ENCODE measurements at regions not wholly inside any gene's neighbourhood (a gene's known extent, or its start where the extent isn't known, plus 50 kb on each side); places are given as distances from the start of the nearest gene placed in this dataset.

DNA sequence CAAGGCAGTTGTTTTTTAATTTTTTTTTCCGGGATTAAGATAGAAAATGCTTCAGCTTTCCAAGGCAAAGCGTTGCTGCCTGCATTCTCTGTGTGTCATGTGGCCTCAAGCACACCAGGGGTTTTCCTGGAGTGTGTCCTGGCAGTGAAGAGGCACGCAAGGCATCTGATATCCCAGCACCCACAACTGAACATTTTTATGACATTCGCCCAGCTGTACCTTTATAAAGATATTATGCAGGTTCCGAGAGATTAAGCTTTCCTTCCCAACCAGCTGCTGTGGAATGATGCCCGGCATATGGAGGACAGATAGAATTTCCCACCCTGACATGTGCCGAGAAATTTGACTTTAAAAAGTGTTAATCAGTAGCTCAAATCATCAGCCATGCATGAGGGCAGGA, 205.6 kb downstream of the GADD45G start:
- no peak for DNase-seq (ENCODE audit: low read depth)

DNA sequence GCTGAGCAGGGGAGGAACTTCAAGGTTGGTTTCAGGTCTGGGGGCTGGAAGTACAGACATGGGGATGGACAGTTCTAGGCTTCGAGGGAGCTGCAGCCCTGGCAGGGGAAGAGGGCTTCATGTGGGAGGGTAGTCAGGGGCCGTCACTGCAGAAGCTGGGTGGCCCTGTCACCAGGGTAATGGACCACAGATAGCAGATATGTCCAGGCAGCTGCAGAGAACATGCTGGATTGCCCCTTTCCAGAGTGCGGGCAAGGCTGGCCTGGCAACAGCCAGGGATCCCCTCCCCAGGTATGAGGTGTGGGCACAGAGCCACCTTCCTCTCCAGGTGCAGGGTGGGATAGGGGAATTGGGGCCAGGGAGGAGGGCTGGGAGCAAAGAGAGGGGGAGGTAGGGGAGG, 206.5 kb downstream of the GADD45G start:
- no peak for DNase-seq (ENCODE audit: low read depth)

DNA sequence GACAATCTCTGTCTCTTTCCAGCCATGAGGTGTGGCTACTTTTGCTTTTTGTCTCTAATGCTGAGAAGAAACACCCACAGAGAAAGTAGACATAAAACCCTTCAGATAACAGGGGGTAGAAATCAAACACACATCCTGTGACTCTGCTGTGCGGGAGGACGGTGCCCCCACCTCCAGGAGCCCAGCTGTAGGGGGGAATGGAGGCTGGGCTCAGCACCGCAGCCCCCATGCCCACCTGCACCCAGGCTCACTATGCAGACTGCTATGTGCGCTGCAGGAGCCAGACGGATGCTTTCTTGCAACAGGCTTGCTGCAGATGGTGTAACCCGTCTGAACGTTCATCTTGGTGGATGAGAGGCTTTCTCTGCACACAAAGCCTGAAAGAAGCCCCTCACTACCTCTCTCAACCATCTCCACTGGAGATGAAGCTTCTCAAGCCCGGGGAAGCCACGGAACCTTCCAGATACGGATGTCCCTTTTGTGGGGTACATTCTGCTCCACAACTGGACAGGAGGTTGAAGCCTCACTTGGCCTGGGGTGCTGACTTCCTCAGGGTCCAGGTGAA, 207.2 kb downstream of the GADD45G start:
- DNase-seq (ENCODE audit: low read depth), result no peak

DNA sequence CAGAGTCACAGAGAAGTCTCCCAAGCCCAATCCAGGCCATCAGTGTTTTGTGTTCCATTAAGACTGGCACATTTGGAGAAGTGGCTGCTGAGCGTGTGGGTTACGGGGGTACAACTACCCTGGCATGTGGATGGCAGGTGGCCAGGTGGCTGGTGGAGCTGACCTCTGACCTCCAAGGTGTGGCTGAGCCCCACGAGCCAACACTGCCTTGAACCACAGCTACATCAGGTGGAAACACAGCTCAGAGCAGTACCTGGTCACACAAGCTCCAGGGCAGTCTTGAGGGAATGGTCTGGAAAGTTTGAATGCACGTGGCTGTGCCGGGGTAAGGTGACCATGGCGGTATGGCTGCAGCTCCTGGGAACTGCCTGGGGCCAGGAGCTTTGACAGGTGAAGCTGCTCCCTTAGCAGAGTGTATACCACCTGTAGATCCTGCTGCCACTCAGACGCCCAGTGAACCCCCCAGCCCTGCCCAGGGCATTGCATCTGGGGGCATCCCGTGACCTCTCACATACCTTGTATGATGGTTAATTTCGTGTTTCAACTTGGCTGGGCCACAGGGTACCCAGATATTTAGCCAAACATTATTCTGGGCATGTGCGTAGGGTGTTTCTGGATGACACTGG, 207.9 kb downstream of the GADD45G start:
- no peak for DNase-seq (ENCODE audit: low read depth)

DNA sequence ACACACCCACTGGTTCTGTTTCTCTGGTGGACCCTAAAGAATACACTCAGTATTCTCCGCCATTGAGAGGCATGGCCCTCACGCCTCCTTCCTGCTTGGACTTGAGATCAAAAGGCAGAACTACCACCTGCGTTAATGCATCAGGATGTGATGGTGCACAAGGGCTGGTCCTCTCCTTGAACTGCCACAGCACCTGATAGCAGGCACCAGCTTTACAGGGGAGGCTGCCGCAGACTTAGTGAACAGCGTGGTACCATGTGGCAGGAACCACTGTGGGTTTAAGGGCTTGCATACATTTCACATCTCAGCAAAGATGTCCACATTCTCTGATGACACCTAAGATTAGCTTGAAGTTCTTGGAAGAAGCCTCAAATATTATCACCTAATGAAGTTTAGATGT, 208.7 kb downstream of the GADD45G start:
- no peak for DNase-seq (ENCODE audit: low read depth)

DNA sequence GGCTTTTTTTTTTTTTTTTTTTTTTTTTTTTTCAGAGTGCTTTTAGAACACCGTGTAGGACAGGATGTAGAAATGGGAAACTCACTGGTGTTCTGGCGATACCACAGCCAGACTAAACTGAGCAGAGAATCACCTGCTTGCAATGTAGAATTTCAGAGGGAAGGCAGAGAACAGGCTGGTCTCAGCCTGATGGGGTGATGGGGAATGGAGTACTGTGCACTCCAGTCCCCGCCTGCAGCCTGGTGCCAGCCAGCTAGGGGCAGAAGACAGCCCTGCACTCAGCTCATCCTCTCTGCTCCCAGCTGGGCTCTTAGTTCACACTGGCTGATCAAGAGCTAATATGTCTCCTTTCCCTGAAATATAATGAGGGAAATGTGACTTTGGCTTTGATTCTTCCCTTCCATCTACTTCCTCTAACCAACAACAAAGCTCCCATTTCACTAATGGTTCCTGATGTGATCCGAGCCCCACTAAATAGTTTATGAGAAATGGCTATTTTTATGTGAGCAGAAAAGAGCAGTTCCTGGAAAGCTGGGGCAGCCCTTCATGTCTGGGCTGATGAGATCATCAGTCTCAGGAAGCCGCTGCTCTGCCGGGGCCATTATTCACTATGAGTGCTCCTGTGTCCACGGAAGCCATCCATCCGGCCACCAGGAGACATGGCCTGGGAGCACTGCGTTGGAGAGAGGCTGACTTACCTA, 209.7 kb downstream of the GADD45G start:
- DNase-seq (ENCODE audit: low read depth), result no peak

DNA sequence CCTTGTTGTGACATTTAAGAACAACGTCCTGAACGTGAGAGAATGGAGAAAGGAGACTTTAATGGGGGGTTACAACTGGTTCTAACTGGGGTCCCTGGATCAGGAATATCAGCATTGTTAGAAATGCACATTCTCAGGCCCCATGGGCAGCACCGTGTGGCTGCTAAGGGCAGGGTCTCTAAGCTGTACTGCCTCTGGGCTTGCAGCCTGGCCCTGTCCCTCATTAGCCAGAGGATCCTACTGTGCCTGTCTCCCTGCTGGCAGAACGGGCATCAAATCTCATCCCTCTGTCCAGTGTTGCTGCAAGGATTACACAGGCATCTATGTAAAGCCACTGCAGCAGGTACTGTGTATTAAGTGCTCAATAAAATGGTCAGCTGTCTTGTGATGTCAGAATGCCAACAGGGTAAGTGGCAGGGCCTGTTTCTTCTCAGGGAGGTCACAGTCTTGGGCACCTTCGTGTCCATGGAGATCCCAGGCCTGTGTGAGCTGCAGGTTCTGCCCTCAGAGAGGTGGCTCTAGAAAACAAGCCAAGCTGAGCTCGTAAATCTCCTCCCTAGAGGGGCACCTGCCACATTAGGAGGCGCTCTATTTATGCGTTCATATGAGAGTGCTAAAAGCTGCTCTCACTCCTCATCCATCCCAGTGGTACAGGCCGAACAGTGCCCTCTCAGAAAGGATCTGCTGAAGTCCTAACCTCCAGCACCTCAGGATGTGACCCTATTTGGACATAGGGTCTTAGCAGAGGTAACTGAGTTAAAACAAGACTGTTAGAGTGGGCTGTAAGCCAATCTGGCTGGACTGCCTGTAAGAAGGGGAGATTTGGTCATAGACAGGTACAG, 210.5 kb downstream of the GADD45G start:
- no peak for DNase-seq (ENCODE audit: low read depth)

DNA sequence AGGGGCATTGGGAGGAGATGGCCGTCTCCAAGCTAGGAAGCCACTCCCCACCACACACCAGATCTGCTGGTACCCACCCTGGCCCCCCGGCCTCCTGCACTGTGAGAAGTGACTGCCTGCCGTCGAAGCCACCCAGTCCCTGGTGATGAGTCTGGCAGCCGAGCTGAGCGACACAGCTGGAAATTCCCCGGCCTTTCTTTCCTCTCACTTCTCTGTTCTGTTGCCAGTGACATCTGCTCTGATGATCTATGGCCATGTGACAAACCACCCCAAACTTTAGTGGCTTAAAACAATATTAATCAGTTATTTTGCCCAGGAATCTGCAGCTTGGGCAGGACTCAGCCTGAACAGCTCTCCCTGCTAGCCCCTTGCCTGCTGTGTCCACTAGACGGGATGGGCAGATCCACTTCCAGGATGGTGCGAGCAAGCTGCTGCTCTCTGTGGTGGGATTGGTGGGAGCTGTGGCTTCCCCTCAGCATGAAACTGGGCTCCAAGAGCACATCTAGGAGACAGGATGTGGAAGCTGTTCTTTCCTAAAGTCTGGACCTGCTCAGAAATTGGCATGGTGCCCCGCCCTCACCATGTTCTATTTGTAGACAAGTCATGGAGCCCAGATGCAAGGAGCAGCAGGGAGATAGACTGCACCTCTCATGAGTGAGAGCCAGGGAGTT, 211.2 kb downstream of the GADD45G start:
- DNase-seq (ENCODE audit: low read depth), result no peak

DNA sequence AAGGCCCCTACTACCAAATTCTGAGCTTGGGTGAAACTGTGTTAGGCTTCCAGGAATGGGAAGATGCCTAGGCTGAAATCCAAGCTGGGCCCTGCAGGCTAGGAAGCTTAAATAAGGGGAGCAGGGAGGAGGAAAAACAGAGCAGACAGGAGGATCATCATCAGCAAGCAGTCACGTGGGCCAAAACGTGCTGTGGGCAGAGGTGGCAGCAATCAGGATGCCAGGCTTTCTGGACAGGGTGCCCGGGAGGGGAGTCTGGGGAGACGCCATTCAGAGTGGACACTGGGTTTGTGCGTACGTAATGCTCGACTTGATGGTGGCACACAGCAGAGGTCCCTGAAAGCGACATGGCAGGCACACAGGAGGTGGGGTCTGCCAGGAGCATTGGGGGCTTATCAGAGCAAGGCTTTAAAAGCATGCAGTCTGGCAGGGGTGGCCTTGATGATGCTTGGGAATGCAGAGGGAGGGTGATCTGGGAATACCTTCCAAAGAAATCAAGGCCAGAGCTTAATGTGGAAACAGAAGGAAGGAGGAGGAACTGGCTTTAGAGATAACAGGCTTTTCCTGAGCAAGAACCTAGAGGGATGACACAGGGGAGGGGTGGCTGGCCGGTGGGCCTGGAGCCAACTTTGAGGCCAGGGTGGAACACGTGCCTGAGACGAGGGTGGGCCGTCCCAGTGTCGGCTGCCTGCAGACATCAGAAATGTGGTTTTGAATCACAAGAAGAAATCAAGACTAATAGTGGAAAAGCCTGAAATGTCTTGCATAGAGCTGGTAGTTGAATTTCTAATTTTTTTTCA, 212.5 kb downstream of the GADD45G start:
- DNase-seq (ENCODE audit: low read depth), result no peak

DNA sequence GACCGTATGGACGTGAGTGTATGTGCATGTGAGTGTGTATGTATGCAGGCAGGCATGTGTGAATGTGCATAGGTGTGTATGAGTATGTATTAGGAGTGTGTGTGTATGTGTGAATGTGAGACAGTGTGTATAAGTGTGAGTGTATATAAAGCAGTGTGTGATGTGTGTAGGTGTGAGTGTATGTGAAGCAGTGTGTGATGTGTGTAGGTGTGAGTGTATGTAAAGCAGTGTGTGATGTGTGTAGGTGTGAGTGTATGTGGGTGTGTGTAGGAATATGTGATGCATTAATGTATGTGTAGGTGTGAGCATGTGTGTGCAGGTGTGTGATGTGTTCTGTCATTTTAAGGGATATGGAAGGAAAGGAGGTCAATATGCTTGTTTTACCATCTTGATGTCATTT, 215.5 kb downstream of the GADD45G start:
- no peak for DNase-seq (ENCODE audit: low read depth)

DNA sequence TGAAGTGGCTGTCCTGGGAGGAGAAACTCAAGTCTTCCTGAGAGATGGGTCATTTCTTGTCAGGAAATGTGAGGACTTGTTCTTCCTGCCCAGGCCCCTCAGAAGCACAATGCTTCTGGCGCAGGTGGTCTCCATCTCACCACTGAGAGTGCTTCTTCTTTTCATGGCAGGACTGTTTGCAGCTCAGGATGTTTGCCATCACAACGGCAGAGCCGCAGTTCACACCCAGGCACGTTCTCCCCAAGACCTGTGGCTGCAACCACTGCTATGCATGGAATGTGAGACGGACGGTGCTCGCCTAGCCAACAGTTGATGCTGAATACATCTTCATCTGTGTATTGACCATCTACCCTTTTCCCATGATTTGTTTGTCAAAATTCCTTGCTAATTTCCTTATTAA, 216.3 kb downstream of the GADD45G start:
- no peak for DNase-seq (ENCODE audit: low read depth)

DNA sequence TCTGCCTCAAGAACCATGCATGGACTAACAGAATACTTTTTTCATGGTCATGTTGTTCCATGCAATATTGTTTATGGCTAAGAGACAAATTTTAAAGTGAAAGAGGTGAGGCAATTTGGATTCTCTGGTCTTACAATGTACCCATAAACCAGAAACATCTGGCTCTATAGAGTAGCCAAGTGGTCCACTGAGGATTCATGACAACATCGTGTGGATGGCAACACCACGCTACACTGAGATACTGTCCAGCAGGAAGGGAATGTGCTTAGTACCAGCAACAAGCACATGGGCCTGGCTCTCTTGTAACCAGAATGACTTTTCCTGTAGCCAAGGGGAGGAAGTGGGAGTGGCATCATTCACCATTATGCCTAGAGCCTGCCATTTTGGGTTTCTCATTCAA, 218.2 kb downstream of the GADD45G start:
- no peak for DNase-seq (ENCODE audit: low read depth)

DNA sequence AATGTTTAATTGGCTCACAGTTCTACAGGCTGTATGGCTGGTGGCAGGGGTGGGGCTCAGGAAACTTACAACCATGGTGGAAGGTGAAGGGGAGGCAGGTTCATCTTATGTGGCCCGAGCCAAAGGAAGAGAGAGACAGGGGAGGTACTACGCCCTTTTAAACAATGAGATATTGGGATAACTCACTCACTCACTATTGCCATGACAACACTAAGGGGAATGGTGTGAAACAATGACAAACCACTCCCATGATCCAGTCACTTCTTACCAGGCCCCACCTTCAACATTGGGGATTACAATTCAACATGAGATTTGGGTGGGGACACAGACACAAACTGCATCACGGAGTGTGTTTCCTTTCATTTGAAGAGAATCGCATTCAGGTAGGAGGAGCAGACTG, 220.9 kb downstream of the GADD45G start:
- DNase-seq (ENCODE audit: low read depth), result no peak

DNA sequence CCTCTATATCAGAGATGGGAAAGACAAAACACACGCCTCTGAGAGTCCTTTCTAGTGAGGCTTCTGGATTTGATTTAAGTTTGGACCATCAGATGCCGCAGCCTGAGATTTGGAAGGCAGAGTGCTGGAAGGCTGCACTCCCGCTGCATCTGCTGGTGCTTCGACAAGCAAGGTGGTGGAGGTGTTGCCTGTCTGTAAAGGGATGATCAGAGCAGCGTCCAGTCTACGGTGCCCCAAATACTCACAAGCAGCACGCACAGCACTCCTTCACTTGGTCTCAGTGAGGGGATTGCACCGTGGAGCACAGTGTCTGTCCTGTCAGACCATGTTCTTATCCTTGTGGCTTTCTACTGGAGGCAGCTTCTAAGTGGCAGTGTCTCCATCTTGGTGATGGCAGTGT, 221.4 kb downstream of the GADD45G start:
- DNase-seq (ENCODE audit: low read depth), result no peak

DNA sequence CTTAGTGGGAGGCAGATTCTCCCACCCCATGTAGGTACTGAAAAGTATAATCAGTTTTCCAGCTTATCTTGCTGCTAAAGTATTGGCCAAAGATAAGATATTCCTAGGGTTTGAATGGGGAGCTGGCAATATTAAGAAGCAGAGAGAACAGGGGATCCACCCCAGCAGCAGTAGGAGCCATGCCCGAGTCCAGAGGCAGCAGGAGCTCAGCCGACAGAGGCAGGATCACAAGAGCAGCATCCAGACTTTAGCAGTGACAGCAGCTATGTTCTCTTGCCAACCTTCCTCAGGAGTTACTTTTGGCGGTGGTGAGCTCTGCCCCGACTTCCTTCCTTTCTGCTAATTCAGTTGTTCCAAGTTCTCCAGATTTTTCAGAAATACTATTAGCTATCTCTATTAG, 224.5 kb downstream of the GADD45G start:
- no peak for DNase-seq (ENCODE audit: low read depth)

DNA sequence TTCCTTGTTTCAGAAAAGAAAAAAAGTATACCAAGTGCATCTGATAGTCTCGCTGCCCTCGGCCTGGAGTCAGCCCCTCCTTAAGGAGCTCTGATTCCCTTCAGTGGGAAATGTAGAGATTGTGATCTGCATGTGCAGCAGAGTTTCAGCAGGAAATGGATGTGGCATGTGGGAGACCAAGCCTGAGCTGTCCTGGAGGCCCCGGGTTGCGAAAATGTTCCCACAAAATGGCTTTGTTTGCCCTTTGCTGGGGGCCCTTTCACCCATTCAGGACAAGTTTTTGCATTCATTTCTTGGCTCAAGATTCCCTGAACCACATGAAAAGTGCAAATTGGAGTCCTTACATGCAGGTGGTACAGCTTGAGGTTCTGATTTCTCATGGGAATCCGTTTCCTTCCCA, 230.9 kb downstream of the GADD45G start:
- no peak for DNase-seq (ENCODE audit: low read depth)

DNA sequence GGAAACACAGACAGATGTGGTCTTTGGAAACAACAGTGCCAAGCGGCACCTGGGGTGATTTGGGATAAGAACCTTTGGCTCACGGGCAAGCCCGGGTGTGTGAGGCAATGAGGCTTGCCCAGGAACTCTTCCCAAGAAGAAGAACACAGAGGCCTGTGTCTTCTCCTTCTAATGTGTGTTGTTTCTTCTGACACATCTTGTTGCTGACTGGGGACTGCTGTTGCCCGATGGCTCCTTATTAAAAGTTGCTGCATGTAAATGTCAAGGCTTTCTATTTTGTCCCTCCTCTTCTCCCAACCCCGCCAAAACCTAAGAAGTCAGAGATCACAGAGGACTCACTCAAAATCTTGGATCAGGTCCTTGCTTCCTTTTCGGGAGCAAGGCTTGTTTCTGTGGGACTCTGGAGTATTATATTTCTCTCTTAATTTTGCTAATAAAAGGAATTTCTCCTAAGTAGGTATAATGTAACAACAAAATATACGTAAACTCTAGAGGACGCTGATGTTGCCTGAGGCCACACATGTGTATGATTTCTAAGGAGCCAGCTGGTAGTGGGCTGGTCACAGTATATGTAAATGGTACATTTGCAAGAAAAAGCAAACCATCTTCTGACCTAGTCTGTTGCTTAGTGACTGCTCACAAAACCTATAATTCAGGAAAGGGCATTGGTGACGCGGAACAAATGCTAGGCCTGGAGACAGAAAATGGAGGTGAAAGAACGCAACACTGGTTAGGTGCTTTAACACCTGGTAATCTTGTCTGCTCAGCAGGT, 232.5 kb downstream of the GADD45G start:
- no peak for DNase-seq (ENCODE audit: low read depth)

DNA sequence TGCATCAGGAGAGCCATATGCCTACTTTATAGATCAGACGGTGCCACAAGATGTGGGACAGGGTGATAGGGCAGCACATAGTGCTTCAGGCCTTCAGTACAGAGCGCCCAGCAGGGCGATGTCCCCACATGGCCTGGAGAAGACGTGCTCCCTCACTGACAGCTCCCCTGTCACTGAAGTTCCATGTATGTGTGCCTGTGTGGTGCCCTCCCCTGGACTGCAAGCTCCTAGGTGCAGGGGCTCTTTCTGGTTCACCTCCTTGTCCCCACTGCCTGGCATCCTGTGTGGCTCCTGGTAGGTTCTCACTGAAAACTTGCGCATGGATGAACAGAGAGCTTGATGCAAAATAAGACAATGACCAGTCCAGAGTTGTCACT, 233.1 kb downstream of the GADD45G start:
- DNase-seq (ENCODE audit: low read depth), result no peak

DNA sequence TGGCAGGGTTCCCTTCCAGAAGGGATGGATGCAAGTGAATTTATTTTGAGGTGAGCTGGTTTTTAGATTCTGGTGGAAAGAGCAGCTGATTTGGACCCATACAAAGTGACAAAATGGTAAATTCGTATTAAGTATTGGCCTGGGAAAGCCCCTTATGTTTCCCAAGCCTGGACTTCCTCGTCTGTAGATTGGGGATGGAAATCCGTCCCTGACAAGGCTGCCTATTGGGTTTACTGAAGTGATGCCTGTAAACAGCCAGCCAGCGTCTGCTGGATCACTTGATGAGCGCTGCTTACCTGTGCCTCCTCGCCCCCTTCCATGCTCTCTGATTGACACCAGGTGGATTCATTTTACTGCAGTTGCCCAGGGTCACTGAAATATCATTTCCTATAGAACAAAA, 233.8 kb downstream of the GADD45G start:
- no peak for DNase-seq (ENCODE audit: low read depth)

DNA sequence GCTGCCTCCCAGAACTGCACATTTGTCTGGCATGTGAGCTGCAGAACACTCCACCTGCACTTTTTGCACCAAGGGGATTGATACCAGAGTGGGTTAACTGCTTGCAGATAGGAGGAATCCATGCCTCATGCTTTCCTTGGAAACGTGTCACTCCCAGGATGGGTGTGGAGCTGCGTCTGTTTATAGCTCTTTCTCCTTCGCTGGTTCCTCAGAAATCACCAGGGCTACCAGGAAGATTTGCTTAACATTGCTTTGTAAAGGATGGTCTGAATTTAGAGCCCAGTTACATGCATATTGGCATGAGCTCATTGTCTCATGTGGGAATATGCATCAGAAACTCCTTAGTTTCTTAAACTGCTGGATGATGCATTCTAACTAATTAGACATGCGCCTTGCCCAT, 234.6 kb downstream of the GADD45G start:
- DNase-seq (ENCODE audit: low read depth), result no peak

DNA sequence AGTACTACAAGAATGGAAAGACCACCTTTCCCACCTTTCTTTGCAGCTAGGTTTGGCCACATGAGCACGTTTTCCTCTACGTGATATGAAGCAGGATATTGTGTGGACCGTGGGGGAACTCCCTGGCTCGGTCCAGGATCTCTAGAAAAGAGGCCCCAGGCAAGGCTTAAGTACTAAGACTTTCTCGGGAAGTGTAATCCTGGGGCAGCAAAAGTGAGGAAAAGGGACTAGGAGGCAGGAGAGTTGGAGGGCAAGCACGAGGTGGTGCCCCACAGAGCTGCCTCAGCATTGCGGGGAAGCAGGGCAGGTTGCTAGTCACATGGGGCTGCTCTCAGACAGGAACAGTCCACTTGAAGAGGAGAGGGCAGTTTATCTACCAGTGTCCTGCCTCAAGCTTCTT, 235.1 kb downstream of the GADD45G start:
- DNase-seq (ENCODE audit: low read depth), result no peak

Data from stimulated activated CD8-positive, alpha-beta memory T cell treated with anti-CD3 and anti-CD28 coated beads, Interleukin-12 subunit alpha, Interleukin-12 subunit beta, amount 100 ng/mL, for 1 hour (primary cell).